ENCODE measurements at regions not wholly inside any gene's neighbourhood (a gene's known extent, or its start where the extent isn't known, plus 50 kb on each side); places are given as distances from the start of the nearest gene placed in this dataset.

DNA sequence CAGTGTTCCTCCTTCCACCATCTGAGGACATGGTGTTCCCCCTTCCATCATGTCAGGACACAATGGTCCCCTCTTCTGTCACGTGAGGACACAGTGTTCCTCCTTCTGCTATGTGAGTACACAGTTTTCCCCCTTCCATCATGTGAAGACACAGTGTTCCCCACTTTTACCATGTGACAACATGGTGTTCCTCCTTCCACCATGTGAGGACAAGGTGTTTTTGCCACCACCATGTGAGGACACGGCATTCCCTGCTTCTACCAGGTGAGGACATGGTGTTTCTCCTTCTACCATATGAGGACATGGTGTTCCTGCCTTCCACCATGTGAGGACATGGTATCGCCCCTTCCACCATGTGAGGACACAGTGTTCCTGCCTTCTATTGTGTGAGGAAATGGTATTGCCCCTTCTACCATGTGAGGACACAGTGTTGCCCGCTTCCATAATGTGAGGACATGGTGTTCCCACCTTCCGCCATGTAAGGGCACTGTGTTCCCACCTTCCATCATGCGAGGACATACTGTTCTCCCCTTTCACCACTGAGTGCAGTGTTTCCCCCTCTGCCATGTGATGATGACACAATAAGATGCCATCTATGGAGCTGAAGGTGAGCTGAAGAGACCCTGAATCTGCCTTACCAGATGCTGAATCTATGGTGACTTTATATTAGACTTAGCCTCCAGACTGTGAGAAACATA lies 132.3 kb downstream of the FCRL5 start:
- no peak for DNase-seq (ENCODE audit: low read depth)
- no peak for TF ChIP-seq CTCF (IDR thresholded peaks at IDR 0.05; ENCODE audit: low read depth, low read length, missing control alignments)
- H3K4me3 ChIP-seq (ENCODE audit: low read depth, low read length): no peak overlapping the region

DNA sequence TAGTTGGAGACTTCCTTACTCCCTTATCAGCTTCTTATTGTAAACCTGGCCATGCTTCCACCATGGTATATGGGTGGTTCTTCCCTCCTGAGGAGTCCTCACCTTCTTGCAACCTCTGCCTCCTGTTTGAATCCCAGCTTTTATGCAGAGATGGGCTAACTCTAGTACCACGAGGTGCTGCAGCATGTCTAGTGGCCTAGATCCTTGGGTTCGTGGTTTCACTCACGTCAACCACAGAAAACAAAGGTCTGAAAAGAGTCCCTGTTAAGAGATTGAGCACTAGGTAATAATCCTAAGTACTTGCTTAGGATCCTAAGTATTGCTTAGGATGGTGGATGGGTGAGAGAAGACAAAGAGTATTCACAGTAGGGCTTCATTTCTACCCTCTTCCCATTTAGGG lies 133.7 kb downstream of the FCRL5 start:
- no peak for TF ChIP-seq CTCF (IDR thresholded peaks at IDR 0.05; ENCODE audit: low read depth, low read length, missing control alignments)
- no peak overlapping the region for H3K4me3 ChIP-seq (ENCODE audit: low read depth, low read length)
- no peak for DNase-seq (ENCODE audit: low read depth)

DNA sequence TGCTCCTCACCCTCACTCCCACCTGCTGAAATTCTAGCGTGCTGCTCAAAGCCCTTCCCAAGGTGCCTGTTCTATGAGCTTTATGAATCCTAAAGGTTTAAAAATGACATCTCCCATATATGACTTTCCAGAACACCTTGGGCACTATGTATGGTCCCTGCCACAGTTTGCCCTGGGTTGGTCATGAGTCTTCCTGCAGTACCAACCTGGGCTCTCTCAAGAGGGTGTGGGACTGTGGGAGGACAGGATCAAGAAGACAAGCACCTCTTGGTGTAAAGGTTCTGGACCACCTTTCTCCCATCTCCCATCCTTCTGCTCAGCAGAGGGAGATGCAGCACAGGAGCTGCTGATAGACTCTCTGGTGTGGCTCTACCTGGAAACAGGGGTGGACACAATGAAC lies 134.1 kb downstream of the FCRL5 start:
- no peak for DNase-seq (ENCODE audit: low read depth)
- TF ChIP-seq CTCF (IDR thresholded peaks at IDR 0.05; ENCODE audit: low read depth, low read length, missing control alignments): no peak
- H3K4me3 ChIP-seq (ENCODE audit: low read depth, low read length): no peak overlapping the region

- H3K4me3 ChIP-seq (ENCODE audit: low read depth, low read length): no peak overlapping the region
- no peak for DNase-seq (ENCODE audit: low read depth)
- TF ChIP-seq CTCF (IDR thresholded peaks at IDR 0.05; ENCODE audit: low read depth, low read length, missing control alignments): no peak
These were observed 136.7 kb downstream of the FCRL5 start for GRCh38 chr1:157415661-157416060.

DNA sequence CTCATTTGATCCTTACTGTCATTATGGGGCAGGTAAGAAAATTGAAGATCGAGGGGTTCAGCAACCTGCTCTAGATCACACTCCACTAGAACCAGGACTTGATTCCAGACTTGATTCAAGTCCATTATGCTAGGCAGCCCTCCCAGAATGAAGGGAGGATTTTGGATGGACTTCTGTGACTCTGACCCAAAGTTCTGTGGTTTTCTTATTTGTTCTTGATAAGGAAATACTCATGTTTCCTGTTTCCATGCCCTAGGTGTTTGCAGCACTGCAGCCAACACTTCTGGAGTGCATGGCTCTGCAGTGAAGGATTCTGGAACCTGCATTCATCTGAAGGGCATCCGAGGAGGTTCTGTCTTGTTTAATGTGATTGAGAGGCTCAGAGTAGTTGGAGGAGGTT lies 140.0 kb downstream of the FCRL5 start:
- no peak for TF ChIP-seq CTCF (IDR thresholded peaks at IDR 0.05; ENCODE audit: low read depth, low read length, missing control alignments)
- DNase-seq (ENCODE audit: low read depth): no peak
- H3K4me3 ChIP-seq (ENCODE audit: low read depth, low read length): no peak overlapping the region

DNA sequence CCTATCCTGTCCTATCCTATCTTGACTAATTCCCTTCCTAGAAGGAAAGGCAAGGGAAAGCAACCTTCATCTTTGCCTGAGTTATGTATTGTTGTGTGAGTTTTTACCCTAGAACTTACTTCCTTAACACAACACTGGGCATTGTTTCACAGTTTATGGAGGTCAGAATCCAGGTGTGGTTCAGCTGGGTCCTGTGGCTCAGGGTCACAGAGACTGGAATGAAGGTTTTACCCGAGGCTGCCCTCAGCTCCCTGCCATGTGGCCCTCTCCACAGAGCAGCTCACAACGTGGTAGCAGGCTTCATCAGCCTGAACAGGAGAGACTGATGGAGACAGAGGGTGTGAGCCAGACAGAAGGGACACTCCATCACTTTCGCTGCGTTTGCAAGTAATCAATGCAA lies 140.5 kb downstream of the FCRL5 start:
- H3K4me3 ChIP-seq (ENCODE audit: low read depth, low read length): no peak overlapping the region
- no peak for DNase-seq (ENCODE audit: low read depth)
- no peak for TF ChIP-seq CTCF (IDR thresholded peaks at IDR 0.05; ENCODE audit: low read depth, low read length, missing control alignments)

- H3K4me3 ChIP-seq (ENCODE audit: low read depth, low read length): no peak overlapping the region
- TF ChIP-seq CTCF (IDR thresholded peaks at IDR 0.05; ENCODE audit: low read depth, low read length, missing control alignments): no peak
- no peak for DNase-seq (ENCODE audit: low read depth)
These were observed 141.3 kb downstream of the FCRL5 start for GRCh38 chr1:157411064-157411463.
